Panc1 (cell line): ENCODE measurements at regions not wholly inside any gene's neighbourhood (a gene's known extent, or its start where the extent isn't known, plus 50 kb on each side); places are given as distances from the start of the nearest gene placed in this dataset.

ENCODE experiments used
- CTCF ChIP-seq: fragments of 450-650 bp; IDR thresholded peaks from 2 replicates; pipeline ENCODE4 v1.5.1; 2017; ENCODE audit warnings: mild to moderate bottlenecking
- POLR2AphosphoS5 ChIP-seq: IDR thresholded peaks from 2 replicates; pipeline ENCODE4 v1.6.1; 2012; ENCODE audit warnings: mild to moderate bottlenecking, low read depth, low read length, moderate library complexity
- SIN3A ChIP-seq: IDR thresholded peaks from 2 replicates; pipeline ENCODE4 v1.6.1; 2012; ENCODE audit warnings: low read depth, mild to moderate bottlenecking, low read length, moderate library complexity, borderline replicate concordance; ENCODE audit not compliant: insufficient read depth
- TCF7L2 ChIP-seq: IDR thresholded peaks from 2 replicates; pipeline ENCODE4 v1.6.1; 2011; ENCODE audit warnings: mild to moderate bottlenecking, low read depth, low read length, inconsistent platforms

GRCh38 chr1:82503822-82504221 lies 703.1 kb downstream of the ADGRL2 start:
- no peak for TF ChIP-seq CTCF
- no peak for TF ChIP-seq SIN3A
- no peak for TF ChIP-seq POLR2AphosphoS5
- TF ChIP-seq TCF7L2 = no peak
